GM19452 (cell line): ENCODE measurements at regions not wholly inside any gene's neighbourhood (a gene's known extent, or its start where the extent isn't known, plus 50 kb on each side); places are given as distances from the start of the nearest gene placed in this dataset.
"Not testable (repeated sequence)": the region's sequence is repeated elsewhere in the genome, so short reads cannot be mapped to it uniquely, and the experiment has no call there.

ENCODE experiments used
- ATAC-seq: cut with Tn5 transposase; IDR thresholded peaks from one replicate; pipeline ENCODE4 v1.9.1; 2021; ENCODE audit not compliant: unreplicated experiment

- no peak for ATAC-seq
Observed at GRCh38 chr1:29774355-29774754, 538.0 kb downstream of the PTPRU start.

- ATAC-seq = no peak
Observed at GRCh38 chr1:29772584-29773100, 536.3 kb downstream of the PTPRU start.

- ATAC-seq = no peak
Observed at GRCh38 chr1:29767769-29768425, 531.6 kb downstream of the PTPRU start.

- ATAC-seq = no peak
Observed at GRCh38 chr1:29767088-29767685, 530.9 kb downstream of the PTPRU start.

GRCh38 chr1:29762635-29763034, 526.3 kb downstream of the PTPRU start:
- no peak for ATAC-seq

- ATAC-seq = no peak
Observed at GRCh38 chr1:29761159-29761928, 525.0 kb downstream of the PTPRU start.

- ATAC-seq = no peak
Observed at GRCh38 chr1:29760067-29760564, 523.8 kb downstream of the PTPRU start.

GRCh38 chr1:29758781-29759499, 522.6 kb downstream of the PTPRU start:
- no peak for ATAC-seq

GRCh38 chr1:29757866-29758780, 521.8 kb downstream of the PTPRU start:
- ATAC-seq = no peak

- no peak for ATAC-seq
Observed at GRCh38 chr1:29756901-29757725, 520.8 kb downstream of the PTPRU start.

GRCh38 chr1:29756498-29756897, 520.2 kb downstream of the PTPRU start:
- ATAC-seq = no peak

GRCh38 chr1:29756085-29756484, 519.8 kb downstream of the PTPRU start:
- ATAC-seq = no peak

- ATAC-seq = not testable (repeated sequence)
Observed at GRCh38 chr1:29755412-29756015, 519.2 kb downstream of the PTPRU start.

- ATAC-seq = no peak
Observed at GRCh38 chr1:29754573-29755375, 518.5 kb downstream of the PTPRU start.

GRCh38 chr1:29753771-29754572, 517.6 kb downstream of the PTPRU start:
- no peak for ATAC-seq

GRCh38 chr1:29753244-29753643, 516.9 kb downstream of the PTPRU start:
- ATAC-seq = no peak

- ATAC-seq = no peak
Observed at GRCh38 chr1:29752141-29752540, 515.8 kb downstream of the PTPRU start.
